ENCODE measurements at regions not wholly inside any gene's neighbourhood (a gene's known extent, or its start where the extent isn't known, plus 50 kb on each side); places are given as distances from the start of the nearest gene placed in this dataset.
A peak's percentile ranks its signal among the peaks of the same experiment; 100 is the strongest.

DNA sequence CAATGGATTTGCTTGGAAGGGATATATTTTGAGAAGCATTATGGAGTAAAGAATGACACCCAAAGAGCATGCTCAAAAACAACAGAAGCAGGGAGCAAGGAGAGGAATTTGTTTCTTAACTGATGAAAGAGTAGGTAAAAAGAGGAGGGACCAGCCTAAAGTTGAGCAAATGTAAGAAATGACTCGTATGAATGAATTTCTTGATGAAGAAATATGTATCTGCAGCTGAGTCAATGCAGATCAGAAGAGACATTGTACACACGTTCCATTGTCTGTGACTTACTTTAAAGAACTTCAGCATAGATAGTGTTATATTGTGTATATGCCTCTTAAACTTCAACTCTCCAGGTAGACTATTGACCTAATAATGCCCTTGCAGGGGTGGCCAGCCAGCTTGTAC is 112.7 kb upstream of the NREP start:
- DNase-seq (ENCODE audit: low spot score): peak; percentile 15

DNA sequence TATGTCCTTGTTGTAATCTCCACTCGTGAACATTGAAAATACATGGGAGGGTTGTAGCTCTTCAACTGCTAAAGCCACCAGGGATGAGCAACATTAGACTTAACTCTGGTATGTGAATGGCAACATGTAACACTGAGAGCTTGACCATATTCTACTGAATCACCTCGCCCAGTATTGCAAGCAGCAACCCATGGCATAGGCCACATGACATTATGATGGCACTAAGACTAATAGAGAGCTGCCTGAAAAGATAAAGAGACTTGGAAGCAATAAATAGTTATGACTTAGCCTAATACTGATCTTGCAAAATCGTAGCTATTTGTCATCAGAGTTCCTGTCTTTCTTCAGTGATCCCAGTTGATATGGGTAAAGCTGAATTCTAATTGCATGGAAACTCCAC is 108.4 kb upstream of the NREP start:
- DNase-seq (ENCODE audit: low spot score): no peak

DNA sequence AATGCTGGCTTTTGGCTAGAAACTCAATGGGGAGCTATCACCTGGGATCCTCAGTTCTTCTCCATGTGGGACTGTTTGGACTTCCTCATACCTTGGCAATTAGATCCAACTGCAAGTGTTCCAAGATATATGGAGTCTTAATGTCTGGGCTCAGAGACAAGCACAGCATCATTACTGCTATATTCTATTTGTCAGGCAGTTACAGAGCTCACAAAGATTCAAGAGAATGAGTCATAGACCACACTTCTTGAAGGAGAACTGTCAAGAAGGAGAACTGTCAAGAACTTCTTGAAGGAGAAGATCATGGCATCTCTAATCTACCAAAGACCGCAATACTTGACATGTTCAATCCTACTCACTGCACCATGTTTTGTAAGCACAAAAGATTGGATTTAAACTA is 106.8 kb upstream of the NREP start:
- DNase-seq (ENCODE audit: low spot score): no peak

DNA sequence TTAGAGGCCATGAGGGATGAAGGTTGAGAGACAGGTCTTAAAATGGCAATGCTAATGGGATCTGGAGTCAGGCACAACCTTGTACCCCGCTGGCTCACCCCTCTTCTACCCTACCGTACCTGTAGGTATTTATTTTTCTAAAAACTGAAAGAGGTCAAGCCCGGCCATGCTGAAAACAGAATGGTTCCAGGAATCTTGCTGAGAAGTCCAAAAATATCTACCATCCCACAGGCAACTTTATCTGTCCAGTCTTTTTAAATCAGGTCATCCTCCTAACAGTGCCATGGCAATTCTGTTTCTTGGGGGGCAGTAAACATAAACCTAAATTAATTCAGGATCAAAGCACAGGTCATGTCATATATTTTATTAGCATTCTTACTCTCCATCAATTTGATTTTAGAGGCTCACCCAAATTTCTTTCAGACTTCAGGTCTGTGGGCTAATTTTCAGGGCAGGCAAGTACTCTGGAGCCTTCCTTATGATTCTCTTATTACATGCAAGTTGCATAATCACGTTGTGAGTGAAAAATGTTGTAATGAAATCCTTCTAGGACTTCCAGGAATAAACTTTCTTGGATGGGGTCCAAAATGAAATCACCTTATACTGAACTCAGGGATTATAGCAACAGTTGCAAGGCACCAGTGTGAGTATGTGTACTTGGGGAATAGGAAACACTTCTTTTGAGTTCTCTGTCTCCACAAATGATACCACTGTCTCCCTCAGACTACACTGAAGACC is 102.7 kb upstream of the NREP start:
- DNase-seq (ENCODE audit: low spot score): peak; percentile 24

DNA sequence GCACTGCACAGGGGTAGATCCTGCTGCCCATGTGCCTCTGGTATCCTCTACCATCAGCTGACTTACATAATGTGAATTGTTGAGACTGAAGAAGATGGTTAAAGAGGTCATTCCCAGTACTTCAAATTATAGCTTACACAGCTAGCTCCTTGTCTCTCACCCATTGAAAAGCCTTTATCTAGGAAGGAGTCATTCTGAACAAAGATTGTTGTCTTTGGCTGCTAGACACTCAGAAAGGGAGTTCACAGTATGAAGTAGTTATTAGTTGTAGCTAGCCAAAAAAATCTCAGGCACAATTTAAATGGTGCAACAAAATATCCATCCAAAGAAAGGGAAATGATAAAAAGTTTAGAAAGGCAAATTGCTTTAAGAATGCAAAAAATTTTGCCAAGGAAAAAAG is 102.0 kb upstream of the NREP start:
- peak; percentile 40 for DNase-seq (ENCODE audit: low spot score)

DNA sequence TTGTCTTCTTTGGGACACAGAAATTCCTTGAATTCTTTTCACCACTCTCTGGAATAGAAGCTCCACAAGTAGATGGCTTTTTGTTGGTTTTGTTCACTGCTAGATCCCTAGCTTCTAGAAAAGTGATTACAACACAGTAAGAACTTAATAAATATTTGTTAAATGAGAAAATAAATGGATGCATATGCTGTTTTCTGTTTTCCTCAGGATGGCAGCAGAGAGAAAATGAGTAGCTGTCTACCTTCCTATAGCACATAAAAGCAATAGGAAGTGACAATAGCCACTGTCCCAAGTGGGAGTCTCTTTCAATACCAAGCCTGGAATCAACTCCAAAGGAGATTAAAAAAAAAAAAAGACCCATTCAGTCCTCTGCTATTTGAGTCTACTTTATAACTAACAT is 100.6 kb upstream of the NREP start:
- DNase-seq (ENCODE audit: low spot score): no peak

DNA sequence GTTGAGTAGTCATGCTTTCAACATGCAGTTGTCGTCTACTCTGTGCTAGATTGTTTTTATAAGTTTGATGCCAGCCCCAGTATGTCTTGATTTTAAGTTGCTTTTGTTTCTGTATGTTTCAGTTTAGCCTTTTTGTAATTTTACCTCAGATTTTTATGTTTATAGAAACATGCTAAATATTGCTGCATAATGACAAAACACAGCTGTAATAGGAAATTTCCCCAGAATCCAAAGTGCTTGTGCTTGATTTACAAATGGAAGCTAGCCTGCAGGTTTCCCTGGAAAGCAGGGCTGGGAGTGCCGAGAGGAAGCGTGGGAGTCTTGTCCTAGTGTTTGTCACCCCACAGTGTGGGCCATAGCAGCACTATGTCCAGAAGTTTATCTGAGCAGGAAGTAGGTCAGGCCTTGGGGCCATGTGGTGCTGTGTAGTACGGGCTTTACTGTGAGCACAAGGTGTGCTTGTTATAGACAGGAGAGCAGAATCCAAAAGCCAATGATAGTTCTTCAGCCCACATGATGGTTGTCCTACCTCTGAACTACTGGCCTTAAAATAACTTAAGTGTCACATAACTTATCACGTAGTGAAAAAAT is 100.0 kb upstream of the NREP start:
- no peak for DNase-seq (ENCODE audit: low spot score)

DNA sequence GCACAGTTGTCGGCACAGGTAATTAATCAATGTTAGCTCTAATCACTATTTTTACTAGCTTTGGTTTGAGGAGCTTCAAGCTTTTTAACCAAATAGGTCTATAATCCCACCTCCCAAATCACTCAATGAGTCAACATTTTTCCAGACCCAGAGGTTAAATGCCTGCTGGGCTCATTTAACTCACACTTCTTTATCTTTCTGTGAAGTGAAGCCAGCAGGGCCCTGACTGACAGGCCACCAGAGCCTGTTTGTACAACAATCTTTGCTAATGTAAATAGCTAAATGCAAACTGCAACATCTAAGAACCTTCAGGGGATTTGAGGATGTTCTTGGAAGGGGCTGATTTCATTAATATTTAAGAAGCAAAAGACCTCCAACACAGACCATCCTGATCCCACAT is 98.4 kb upstream of the NREP start:
- no peak for DNase-seq (ENCODE audit: low spot score)

DNA sequence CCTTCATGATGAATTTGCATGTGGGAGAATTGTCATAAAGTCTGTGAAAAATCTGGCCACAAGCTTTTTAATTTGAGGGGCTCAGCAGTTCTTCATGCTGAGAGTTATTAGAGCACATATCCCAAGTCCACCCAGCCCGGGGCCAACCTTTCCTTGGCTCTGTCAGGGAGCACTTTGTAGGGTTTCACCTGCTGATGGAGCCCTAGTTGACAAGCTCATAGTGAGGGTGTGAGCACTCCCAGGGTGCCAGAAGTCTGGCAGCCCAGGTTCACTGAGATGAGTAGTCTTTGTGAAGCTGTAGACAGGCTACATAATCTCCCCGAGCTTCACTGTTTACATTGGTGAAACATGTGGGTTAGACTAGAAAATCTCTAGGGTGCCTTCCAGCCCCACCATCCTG is 97.2 kb upstream of the NREP start:
- DNase-seq (ENCODE audit: low spot score): no peak

DNA sequence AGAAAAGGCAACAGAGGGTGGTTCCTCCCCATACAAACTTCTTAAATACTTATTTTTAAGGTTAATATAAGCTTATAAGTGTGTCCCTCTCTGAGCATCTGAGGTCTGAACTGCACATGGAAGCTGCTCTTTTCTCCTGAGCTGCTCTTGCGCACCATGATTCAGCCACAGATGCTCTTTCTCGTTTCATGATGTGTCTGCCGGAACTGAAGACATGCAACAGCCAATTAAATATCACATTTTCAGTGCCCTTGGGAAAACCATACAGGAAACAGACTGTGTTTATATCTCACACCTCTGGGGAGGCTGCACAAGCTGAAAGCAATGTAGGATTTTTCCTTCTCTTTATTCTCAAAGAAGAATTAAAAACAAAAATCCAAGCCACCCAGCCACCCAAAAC is 96.8 kb upstream of the NREP start:
- DNase-seq (ENCODE audit: low spot score): no peak

DNA sequence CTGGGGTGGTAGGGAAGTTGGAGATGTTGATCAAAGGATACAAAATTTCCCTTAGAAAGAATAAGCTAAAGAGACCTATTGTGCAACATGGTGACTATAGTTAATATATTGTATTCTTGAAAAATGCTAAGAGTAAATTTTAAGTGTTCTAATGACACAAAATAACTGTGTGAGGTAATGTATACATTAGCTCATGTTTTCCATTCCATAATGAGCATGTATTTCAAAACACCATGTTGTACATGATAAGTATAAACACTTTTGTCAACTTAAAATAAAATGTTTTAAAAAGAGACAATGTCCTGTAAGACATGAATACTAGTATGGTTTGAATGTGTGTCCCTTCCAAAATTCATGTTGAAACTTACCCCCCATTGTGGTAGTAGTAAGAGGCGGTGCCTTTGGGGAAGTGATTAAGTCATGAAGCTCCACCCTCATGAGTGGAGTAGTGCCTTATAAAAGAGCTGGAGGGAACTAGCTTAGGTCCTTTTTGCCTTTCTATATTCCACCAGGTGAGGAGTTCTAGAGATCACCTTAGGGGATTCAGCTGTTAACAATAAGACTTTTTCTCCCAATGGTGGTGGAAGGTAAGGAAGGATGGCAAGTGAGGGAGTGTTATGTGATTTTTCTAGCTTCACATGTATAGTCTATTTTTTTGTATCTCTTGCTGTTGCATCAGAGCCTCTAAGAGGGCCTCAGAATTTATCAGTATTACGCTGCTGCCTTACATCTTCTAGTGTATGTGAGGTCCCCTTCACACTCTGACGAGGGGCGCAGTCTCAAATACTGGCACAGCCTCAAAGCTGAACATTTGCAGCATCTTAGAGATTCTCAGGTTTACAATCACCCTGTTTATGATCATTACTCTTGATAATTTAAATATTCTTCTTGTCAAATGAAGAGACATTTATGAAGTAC is 94.9 kb upstream of the NREP start:
- DNase-seq (ENCODE audit: low spot score): no peak

DNA sequence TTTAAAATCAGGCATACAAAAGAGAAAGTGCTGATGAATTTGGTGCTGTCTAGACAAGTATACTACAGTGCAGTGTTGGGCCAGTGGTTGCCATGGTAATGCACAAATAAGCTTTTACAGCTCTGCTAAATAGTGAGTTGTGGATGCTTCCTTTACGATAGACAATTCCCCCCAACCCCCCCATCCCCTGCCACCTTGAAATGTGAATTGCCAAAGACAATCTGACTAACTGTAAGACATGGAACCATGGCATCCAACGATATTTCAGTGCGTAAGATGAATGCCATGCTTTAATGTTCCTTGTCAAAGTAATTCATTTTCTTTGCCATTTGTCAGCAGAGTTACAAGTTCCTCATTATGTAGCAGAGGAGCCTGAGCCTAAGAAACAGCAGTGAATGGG is 91.5 kb upstream of the NREP start:
- no peak for DNase-seq (ENCODE audit: low spot score)

DNA sequence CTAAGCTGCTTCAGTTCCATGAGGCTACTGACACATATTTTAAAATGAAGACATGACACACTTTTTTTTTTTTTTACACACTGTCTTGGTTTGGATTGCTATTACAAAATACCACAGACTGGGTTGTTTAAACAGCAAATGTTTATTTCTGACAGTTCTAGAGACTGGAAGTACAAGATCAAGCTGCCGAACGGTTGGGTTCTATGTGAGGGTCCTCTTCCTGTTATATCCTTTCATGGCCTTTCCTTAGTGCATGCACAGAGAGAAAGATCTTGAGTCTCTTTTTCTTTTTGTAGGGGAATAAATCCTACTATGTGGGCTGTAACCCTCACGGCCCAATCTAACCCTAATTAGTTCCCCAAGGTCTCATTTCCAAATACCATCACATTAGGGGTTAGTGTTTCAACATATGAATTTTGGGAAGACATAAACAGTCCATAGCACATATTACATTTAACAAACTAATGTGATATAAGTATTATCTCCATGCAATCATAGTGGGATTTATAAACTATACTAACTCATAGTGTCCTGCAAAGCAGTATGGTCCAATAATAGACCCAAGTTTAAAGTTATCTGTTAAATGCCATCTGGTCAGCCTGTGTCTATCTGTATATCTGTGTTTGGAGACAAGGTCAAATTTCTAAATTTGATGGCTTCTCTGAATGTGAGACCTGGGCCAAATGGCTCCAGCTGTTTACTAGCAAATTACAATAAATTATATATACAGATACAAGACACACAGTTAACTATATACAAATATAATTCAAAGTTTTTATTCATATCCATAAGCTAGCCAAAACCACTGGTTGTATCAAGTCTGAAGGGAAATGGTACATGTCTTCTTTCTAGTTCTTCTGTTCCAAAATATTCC is 90.3 kb upstream of the NREP start:
- DNase-seq (ENCODE audit: low spot score): no peak

DNA sequence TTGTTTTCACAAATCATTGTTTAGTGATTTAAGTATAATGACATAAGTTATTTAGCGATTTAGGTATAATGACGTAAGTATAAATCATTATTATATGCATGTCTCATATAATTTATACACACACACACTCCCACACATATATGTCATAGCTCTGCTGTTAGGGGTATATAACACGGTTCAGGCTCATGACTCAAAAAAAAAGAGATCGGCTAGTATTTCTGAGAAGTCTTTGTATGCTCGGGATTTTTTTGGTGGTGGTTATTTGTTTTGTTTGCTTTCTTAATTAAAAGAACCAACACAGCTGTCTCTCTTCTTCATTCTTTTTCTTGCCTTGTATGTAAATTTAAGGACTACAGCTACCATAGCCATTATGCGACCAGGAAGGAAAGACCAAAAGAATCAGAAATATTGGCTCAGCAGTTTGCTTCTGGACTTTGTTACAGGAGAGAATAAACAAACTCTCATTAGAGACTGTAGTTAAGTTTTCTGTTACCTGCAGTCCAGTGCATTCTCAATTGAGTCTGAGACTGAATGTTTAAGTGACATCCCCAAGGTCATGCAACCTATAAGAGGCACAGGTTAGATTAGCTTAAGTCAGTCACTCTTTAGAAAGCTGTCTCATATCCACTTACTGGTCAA is 83.2 kb upstream of the NREP start:
- DNase-seq (ENCODE audit: low spot score): no peak

DNA sequence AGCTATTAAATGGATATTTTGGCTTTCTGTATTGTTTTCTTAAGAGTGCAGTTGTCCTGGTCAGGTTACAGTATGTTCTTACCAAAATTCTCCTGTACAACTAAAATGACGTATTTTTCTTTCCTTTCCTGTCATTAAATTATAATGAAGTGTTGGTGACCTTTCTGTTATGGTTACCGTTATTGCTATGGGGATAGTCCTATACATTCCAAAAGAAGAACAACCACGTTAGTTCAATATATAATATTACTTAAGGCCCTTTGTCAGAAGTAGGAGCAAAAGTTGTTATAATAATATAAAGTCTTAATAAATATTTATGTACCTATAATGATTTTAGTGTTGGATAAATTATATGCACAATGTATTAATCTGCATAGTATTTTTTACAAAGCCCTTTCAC is 82.4 kb upstream of the NREP start:
- no peak for DNase-seq (ENCODE audit: low spot score)

DNA sequence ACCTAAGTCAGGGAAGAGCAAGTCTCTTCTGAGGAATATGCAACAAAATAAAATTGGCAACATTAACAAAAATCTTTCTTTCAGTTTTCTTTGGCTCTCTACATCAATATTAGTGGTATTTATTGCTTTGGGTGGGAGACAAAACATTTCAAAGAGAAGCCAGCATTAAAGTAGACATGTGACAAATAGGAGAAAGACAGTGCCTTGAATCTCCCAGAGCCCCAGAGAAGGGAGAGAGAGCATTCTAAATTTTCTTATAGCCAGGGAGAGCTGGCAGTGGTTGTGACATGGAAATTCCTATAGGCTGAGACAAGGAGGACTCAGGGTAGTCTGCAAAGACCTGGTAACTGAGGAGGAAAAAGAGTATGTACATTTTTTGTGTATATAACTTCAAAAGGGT is 79.4 kb upstream of the NREP start:
- DNase-seq (ENCODE audit: low spot score): no peak

DNA sequence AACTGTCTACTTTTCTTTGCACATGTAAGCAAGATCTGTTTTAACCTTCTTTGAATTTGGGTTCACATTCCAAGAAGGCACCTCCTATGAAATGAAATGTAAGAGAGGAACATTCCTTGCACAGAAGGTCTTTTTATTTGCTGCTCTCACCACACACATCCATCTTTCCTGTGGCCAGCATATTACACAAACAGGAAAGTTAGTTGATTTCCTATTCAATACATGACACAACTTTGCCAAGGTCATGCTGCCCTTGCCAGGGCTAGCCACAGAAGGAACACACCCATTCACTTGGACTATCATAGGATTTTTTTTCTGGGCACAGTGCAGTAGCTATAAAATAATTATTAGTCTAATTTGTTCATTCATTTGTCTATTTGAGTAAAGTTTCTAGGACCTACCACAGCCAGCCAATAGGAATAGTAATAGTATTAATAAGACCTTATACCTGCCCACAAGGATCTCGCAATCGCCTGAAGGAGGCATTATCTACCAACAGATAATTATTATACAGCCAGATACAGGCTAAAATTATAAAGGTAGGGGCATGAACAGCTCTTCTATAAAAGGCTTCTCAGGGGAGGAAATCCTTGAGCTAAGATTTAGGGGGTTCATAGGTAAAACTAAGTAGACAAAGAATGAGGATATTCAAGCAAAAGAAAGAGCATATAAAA is 78.1 kb upstream of the NREP start:
- DNase-seq (ENCODE audit: low spot score): peak; percentile 33

DNA sequence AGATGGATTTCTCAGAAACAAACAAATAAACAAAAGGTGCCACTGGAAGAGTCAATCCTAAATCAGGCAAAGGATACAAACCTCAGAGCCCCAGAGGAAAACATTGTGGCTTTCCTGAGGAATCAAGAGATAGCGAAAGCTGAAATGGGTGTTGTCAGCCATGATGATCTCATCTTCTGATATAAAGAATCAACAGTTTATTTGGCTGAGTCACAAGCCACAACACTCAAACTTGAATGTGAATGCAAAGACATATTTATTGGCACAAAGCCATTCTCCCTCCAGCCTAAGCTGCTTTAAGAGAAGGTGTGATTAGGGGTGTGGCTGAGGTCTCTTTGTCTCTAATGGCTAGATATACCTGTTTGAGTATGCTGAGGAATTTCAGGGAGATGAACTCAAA is 73.3 kb upstream of the NREP start:
- peak; percentile 9 for DNase-seq (ENCODE audit: low spot score)

DNA sequence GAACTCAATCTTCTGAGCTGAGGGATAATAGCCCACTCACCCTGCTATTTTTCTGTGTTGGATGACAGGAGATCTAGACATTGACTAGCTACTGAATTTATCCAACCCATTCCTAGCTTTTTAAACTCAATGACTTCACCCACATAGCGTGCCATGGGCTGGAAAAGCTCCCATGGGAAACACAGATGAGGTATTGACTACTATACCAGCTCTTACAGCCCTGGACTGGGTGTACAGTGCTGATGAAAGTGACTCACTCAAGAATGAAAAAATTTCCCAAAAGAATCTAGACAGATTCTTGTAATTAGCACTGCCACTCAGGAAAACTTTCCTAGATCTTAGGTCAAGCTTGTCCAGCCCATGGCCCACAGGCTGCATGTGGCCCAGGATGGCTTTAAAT is 72.7 kb upstream of the NREP start:
- DNase-seq (ENCODE audit: low spot score): peak; percentile 76

DNA sequence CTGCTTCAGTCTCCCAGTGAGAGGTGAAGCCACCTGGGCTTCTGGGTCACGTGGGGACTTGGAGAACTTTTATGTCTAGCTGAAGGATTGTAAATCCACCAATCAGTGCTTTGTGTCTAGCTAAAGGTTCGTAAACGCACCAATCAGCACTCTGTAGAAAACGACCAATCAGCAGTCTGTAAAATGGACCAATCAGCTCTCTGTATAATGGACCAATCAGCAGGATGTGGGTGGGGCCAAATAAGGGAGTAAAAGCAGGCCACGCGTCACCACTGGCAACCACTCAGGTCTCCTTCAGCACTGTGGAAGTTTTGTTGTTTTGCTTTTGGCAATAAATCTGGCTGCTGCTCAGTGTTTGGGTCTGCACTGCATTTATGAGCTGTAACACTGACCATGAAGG is 69.1 kb upstream of the NREP start:
- no peak for DNase-seq (ENCODE audit: low spot score)

DNA sequence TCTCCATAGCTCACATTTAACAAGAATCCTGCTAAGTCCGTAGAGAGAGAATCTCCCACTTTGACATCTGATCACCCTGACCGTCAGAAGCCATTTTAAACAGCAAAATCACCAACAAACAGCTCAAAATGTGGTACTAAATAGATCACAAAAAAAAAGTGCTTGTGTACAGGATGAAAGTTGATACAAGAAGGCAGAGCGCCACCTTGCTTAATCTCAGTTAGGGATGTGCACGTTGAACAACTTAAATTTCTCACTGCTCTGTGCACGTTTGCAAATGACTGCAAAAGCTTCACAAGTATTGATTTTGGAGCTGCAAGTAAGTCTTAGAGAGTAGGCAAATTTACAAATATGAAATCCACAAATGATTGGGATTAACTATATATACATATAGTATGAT is 63.1 kb upstream of the NREP start:
- no peak for DNase-seq (ENCODE audit: low spot score)
